Muscle of back (tissue), 3 donors: ENCODE measurements at regions not wholly inside any gene's neighbourhood (a gene's known extent, or its start where the extent isn't known, plus 50 kb on each side); places are given as distances from the start of the nearest gene placed in this dataset.

ENCODE experiments used
- DNase-seq, 3 donors: peaks; one replicate each; pipeline versions ENCODE4 v3.0.0 to v3.0.0-alpha.2; 2013

GRCh38 chr3:16108424-16108823 is 66.1 kb upstream of the GALNT15 start:
- no peak for DNase-seq

- no peak for DNase-seq
These were observed 64.6 kb upstream of the GALNT15 start for GRCh38 chr3:16109929-16110328.

- DNase-seq = peak in 1 of 3 donors; percentile 54
These were observed 61.5 kb upstream of the GALNT15 start for GRCh38 chr3:16112910-16113504.

- peak in 1 of 3 donors; percentile 84 for DNase-seq
These were observed 60.8 kb upstream of the GALNT15 start for GRCh38 chr3:16113704-16114103.

- no peak for DNase-seq
These were observed 60.1 kb upstream of the GALNT15 start for GRCh38 chr3:16114429-16114828.

- no peak for DNase-seq
These were observed 59.5 kb upstream of the GALNT15 start for GRCh38 chr3:16114930-16115329.

GRCh38 chr3:16118396-16118795 is 56.1 kb upstream of the GALNT15 start:
- DNase-seq = no peak

GRCh38 chr3:16119887-16120286 is 54.6 kb upstream of the GALNT15 start:
- no peak for DNase-seq

GRCh38 chr3:16121391-16121790 is 53.1 kb upstream of the GALNT15 start:
- no peak for DNase-seq

GRCh38 chr3:16122155-16122554 is 52.3 kb upstream of the GALNT15 start:
- no peak for DNase-seq

GRCh38 chr3:16122661-16123060 is 51.8 kb upstream of the GALNT15 start:
- DNase-seq = no peak

- peak in 1 of 3 donors; percentile 95 for DNase-seq
These were observed 49.8 kb upstream of the GALNT15 start for GRCh38 chr3:16124636-16125035.
